Panc1 (cell line): ENCODE measurements at regions not wholly inside any gene's neighbourhood (a gene's known extent, or its start where the extent isn't known, plus 50 kb on each side); places are given as distances from the start of the nearest gene placed in this dataset.
"Not testable (repeated sequence)": the region's sequence is repeated elsewhere in the genome, so short reads cannot be mapped to it uniquely, and the experiment has no call there.

Experiments used
- ATAC-seq: fragments of 200-7000 bp; cut with Tn5 transposase; 2 replicates; pipeline ENCODE4 v1.9.1; 2020; ENCODE audit warnings: mild to moderate bottlenecking, moderate library complexity
- BruUV-seq: library from RNA; stranded (reverse); fragments of 400-500 nt; replicated peaks from 2 replicates; lab custom pipeline; 2021; lab: Mats Ljungman, UMichigan
- CTCF ChIA-PET: fragments of 300-600 bp; sonication (Branson Sonifier 250); formaldehyde crosslinking; loops from one replicate; lab custom pipeline; 2022; ENCODE audit warnings: antibody characterized with exemption; lab: Charles Lee
- POLR2A ChIA-PET: fragments of 300-600 bp; sonication (Branson Sonifier 250); formaldehyde crosslinking; loops from one replicate; lab custom pipeline; 2022; ENCODE audit warnings: antibody characterized with exemption; lab: Charles Lee
- DNase-seq: peaks from one replicate; pipeline ENCODE4 v3.0.0-alpha.2; 2010; ENCODE audit warnings: low read depth, low spot score
- H3K27ac ChIP-seq: 2 replicates; pipeline ENCODE4 v1.5.1; 2011; ENCODE audit warnings: mild to moderate bottlenecking, low read length, inconsistent platforms
- H3K27me3 ChIP-seq: fragments of 200-500 bp; sonication (Bioruptor generic); 2 replicates; pipeline ENCODE4 v1.6.0; 2014; ENCODE audit warnings: low read length, inconsistent platforms; ENCODE audit not compliant: control insufficient read depth, insufficient read depth
- H3K36me3 ChIP-seq: fragments of 200-500 bp; sonication (Bioruptor generic); 2 replicates; pipeline ENCODE4 v1.5.1; 2014; ENCODE audit warnings: inconsistent platforms, mild to moderate bottlenecking, low read length, moderate library complexity; ENCODE audit not compliant: control insufficient read depth, insufficient read depth
- H3K4me1 ChIP-seq: 2 replicates; pipeline ENCODE4 v1.5.1; 2011; ENCODE audit warnings: inconsistent platforms, mild to moderate bottlenecking, low read length, moderate library complexity; ENCODE audit not compliant: control insufficient read depth, insufficient read depth
- H3K4me3 ChIP-seq, 2 experiments: 2 replicates each; pipeline ENCODE4 v1.5.1; 2011 to 2012; ENCODE audit warnings: low read depth in 2 of 2, low read length in 2 of 2, mild to moderate bottlenecking in 2 of 2, inconsistent platforms in 1 of 2, moderate library complexity in 1 of 2
- H3K9me3 ChIP-seq: fragments of 200-500 bp; sonication (Bioruptor generic); 2 replicates; pipeline ENCODE4 v1.5.1; 2014; ENCODE audit warnings: low read depth, mild to moderate bottlenecking, inconsistent platforms, low read length, moderate library complexity; ENCODE audit not compliant: control insufficient read depth, insufficient read depth
- POLR2AphosphoS5 ChIP-seq: IDR thresholded peaks from 2 replicates; pipeline ENCODE4 v1.6.1; 2012; ENCODE audit warnings: mild to moderate bottlenecking, low read depth, low read length, moderate library complexity
- SIN3A ChIP-seq: IDR thresholded peaks from 2 replicates; pipeline ENCODE4 v1.6.1; 2012; ENCODE audit warnings: low read depth, mild to moderate bottlenecking, low read length, moderate library complexity, borderline replicate concordance; ENCODE audit not compliant: insufficient read depth
- TCF7L2 ChIP-seq: IDR thresholded peaks from 2 replicates; pipeline ENCODE4 v1.6.1; 2011; ENCODE audit warnings: mild to moderate bottlenecking, low read depth, low read length, inconsistent platforms
- in situ Hi-C: cut with HindIII; loops from 2 replicates; pipeline ENCODE4 v1.10.0; 2016; ENCODE audit warnings: low sequenced_read_pairs, low pct_unique_long_range_greater_than_20kb
- intact Hi-C: fragments of 100-400 bp; cut with micrococcal nuclease; formaldehyde crosslinking; loops from one replicate; pipeline ENCODE4 v1.10.0; 2022; ENCODE audit not compliant: unreplicated experiment
- TF ChIP-seq, protein P1 (sequence below): fragments of 450-650 bp; IDR thresholded peaks from 2 replicates; pipeline ENCODE4 v1.5.1; 2017; ENCODE audit warnings: mild to moderate bottlenecking
- TF ChIP-seq, protein P2 (sequence below), 2 experiments: IDR thresholded peaks; 2 replicates each; pipeline ENCODE4 v1.6.1; 2011 to 2012; ENCODE audit warnings: low read depth in 2 of 2, control low read depth in 1 of 2, low read length in 1 of 2, mild to moderate bottlenecking in 1 of 2, moderate library complexity in 1 of 2; ENCODE audit not compliant: insufficient read depth in 1 of 2

DNA sequence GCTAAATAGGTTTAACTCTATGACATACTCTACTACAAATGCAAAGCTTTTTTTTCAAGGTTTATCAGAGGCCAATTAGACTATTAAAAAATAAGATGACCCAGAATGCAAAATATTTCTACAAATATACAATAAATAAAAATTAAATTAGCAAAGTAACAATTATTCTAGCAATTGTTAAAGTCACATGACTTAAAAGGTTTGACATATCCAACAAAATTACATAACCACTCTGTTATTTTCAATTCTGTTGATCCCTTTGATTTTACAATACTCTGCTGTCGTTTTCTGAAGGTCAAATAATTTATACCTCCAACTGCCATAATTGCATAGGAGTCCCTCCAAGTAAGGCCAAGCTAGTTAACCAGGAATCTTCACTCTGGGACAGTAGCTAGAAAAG is 292.6 kb upstream of the MIR17HG start:
- CTCF ChIA-PET, result no interaction called here
- in situ Hi-C loops, result no loop called here

DNA sequence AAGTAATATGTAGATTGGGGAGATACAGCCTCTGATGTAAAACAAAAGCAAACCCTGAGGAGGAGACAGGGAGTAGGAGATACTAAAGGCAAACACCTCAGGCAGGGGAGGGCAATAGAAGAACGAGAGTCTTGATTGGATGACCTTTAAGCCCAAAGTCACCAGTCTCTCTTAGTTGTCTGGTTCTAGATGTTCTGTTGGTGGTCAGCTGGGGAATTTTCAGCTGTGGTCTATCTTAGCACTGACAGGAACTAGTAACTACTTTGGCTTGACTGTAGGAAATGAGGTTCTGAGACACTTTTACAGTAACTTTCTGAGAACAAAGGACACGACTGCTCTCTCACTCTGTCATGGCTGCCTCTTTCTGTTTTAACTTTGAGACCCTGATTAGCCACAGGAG is 290.7 kb upstream of the MIR17HG start:
- H3K9me3 ChIP-seq, result no peaks in the 10 kb centered on the region; the same call in 1 of the 2 replicates
- TF ChIP-seq POLR2AphosphoS5 (no peak), TCF7L2 (no peak), SIN3A (no peak)
- TF ChIP-seq, protein P1, sequence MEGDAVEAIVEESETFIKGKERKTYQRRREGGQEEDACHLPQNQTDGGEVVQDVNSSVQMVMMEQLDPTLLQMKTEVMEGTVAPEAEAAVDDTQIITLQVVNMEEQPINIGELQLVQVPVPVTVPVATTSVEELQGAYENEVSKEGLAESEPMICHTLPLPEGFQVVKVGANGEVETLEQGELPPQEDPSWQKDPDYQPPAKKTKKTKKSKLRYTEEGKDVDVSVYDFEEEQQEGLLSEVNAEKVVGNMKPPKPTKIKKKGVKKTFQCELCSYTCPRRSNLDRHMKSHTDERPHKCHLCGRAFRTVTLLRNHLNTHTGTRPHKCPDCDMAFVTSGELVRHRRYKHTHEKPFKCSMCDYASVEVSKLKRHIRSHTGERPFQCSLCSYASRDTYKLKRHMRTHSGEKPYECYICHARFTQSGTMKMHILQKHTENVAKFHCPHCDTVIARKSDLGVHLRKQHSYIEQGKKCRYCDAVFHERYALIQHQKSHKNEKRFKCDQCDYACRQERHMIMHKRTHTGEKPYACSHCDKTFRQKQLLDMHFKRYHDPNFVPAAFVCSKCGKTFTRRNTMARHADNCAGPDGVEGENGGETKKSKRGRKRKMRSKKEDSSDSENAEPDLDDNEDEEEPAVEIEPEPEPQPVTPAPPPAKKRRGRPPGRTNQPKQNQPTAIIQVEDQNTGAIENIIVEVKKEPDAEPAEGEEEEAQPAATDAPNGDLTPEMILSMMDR, result no peak
- TF ChIP-seq, protein P2, sequence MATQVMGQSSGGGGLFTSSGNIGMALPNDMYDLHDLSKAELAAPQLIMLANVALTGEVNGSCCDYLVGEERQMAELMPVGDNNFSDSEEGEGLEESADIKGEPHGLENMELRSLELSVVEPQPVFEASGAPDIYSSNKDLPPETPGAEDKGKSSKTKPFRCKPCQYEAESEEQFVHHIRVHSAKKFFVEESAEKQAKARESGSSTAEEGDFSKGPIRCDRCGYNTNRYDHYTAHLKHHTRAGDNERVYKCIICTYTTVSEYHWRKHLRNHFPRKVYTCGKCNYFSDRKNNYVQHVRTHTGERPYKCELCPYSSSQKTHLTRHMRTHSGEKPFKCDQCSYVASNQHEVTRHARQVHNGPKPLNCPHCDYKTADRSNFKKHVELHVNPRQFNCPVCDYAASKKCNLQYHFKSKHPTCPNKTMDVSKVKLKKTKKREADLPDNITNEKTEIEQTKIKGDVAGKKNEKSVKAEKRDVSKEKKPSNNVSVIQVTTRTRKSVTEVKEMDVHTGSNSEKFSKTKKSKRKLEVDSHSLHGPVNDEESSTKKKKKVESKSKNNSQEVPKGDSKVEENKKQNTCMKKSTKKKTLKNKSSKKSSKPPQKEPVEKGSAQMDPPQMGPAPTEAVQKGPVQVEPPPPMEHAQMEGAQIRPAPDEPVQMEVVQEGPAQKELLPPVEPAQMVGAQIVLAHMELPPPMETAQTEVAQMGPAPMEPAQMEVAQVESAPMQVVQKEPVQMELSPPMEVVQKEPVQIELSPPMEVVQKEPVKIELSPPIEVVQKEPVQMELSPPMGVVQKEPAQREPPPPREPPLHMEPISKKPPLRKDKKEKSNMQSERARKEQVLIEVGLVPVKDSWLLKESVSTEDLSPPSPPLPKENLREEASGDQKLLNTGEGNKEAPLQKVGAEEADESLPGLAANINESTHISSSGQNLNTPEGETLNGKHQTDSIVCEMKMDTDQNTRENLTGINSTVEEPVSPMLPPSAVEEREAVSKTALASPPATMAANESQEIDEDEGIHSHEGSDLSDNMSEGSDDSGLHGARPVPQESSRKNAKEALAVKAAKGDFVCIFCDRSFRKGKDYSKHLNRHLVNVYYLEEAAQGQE (IDR thresholded peaks at IDR 0.05; ENCODE audit: insufficient read depth in 1 of 2, low read depth in 2 of 2, low read length in 1 of 2), result no peak
- BruUV-seq, result no TSS peak
- H3K27me3 ChIP-seq, result no peaks in the 10 kb centered on the region
- in situ Hi-C loops, result no loop called here
- ATAC-seq (no peak), DNase-seq (no peak)
- no peak overlapping the region for H3K27ac ChIP-seq
- ChIA-PET CTCF (no interaction called here), POLR2A (no interaction called here)
- intact Hi-C loops, result no loop called here
- no peak overlapping the region for H3K4me3 ChIP-seq
- H3K36me3 ChIP-seq, result no peaks in the 10 kb centered on the region
- no peaks in the 10 kb centered on the region for H3K4me1 ChIP-seq

More for the DNA sequence above, 292.6 kb upstream of the MIR17HG start:
- Histone ChIP-seq H3K4me3 (no peak overlapping the region), H3K9me3 (no peaks in the 10 kb centered on the region; the same call in 1 of the 2 replicates), H3K4me1 (no peaks in the 10 kb centered on the region), H3K27ac (no peak overlapping the region), H3K27me3 (no peaks in the 10 kb centered on the region), H3K36me3 (no peaks in the 10 kb centered on the region)
- intact Hi-C loops, result no loop called here
- POLR2A ChIA-PET, result no interaction called here
- TF ChIP-seq, protein P1, result no peak
- no peak for TF ChIP-seq TCF7L2
- no peak for TF ChIP-seq POLR2AphosphoS5
- TF ChIP-seq SIN3A, result no peak
- TF ChIP-seq, protein P2 (IDR thresholded peaks at IDR 0.05; ENCODE audit: insufficient read depth in 1 of 2, low read depth in 2 of 2, low read length in 1 of 2), result no peak
- no peak for DNase-seq
- no peak for ATAC-seq
- no TSS peak for BruUV-seq

DNA sequence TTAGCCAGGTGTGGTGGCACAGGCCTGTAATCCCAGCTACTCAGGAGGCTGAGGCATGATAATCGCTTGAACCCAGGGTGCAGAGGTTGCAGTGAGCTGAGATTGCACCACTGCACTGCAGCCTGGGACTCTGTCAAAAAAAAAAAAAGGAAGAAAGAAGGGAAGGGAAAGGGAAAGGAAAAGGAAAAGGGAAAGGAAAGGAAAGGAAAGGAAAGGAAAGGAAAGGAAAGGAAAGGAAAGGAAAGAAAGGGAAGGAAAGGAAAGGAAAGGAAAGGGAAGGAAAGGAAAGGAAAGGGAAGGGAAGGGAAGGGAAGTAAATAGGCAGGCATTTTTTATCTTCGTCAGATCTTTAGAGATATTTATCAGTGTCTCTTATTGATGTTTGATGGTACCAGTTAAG is 290.0 kb upstream of the MIR17HG start:
- DNase-seq, BruUV-seq, intact Hi-C loops, H3K36me3 ChIP-seq, POLR2A ChIA-PET, CTCF ChIA-PET, H3K9me3 ChIP-seq, H3K4me1 ChIP-seq, H3K4me3 ChIP-seq, H3K27me3 ChIP-seq, ATAC-seq, H3K27ac ChIP-seq, in situ Hi-C loops: not testable (repeated sequence)
